AG10803 (cell line): ENCODE measurements at regions not wholly inside any gene's neighbourhood (a gene's known extent, or its start where the extent isn't known, plus 50 kb on each side); places are given as distances from the start of the nearest gene placed in this dataset.

Experiments used
- DNase-seq: peaks from one replicate; pipeline ENCODE4 v3.0.0; 2010; ENCODE audit warnings: low read depth
- H3K4me3 ChIP-seq: 2 replicates; pipeline ENCODE4 v1.5.1; 2011; ENCODE audit warnings: mild to moderate bottlenecking, low read length, control low read depth
- TF ChIP-seq, protein P1 (sequence below): conservative IDR thresholded peaks from 2 replicates; pipeline ENCODE4 v1.5.1; 2011; ENCODE audit warnings: mild to moderate bottlenecking, low read length, control low read depth, inconsistent platforms

- TF ChIP-seq, protein P1, sequence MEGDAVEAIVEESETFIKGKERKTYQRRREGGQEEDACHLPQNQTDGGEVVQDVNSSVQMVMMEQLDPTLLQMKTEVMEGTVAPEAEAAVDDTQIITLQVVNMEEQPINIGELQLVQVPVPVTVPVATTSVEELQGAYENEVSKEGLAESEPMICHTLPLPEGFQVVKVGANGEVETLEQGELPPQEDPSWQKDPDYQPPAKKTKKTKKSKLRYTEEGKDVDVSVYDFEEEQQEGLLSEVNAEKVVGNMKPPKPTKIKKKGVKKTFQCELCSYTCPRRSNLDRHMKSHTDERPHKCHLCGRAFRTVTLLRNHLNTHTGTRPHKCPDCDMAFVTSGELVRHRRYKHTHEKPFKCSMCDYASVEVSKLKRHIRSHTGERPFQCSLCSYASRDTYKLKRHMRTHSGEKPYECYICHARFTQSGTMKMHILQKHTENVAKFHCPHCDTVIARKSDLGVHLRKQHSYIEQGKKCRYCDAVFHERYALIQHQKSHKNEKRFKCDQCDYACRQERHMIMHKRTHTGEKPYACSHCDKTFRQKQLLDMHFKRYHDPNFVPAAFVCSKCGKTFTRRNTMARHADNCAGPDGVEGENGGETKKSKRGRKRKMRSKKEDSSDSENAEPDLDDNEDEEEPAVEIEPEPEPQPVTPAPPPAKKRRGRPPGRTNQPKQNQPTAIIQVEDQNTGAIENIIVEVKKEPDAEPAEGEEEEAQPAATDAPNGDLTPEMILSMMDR = no peak
- DNase-seq = no peak
- H3K4me3 ChIP-seq = no peak overlapping the region
Measured at GRCh38 chr14:61847861-61848260, 85.6 kb downstream of the SNAPC1 start.

DNA sequence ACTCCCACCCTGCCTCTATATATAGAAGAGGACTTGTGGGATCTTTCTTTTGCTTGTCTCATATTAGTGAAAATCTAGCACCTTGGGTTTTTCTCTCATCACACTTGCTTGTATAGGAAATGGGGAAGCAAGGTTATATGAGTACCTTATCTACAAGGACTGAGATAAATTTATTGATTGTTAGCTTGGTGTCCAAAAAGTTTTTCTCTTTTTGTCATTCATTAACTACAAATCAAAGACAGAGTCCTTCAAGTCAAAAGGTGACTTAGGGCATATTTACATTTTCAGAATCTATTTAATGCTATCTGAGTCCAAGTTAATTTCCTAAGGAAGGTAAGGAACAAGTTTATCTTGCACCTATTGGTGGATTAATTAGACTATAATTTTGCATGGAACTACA lies 92.7 kb downstream of the SNAPC1 start:
- H3K4me3 ChIP-seq = no peak overlapping the region
- TF ChIP-seq, protein P1 = no peak

DNA sequence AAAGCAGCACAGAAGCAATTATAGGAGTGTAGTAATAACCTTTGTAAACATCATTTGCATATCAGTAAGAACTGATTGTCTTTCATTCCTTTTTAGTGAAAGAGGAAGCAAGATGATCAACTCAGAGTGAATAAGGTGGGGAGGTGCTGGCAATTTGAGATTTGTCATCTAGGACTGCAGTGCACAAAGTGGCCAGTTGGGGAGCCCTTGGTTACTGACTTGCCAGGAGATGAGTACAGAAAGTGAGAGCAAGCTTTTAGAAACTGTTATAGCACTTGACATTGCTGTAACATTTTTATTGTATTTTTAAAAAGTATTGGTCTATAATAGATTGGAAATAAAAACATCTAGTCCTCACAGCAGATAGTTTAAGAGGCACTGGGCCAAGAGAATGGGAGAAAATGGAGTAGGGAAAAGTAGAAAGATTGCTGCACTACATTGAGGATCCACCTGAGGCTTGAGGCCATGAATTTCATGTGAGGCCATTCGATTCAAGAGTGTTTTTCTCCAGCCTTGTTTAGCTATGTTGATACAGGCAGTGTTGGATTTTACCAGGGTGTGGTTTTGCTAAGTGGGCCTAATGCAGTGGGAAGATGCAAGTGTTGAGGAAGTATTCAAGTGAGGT lies 98.2 kb downstream of the SNAPC1 start:
- peak; percentile 42 for DNase-seq
- no peak overlapping the region for H3K4me3 ChIP-seq
- TF ChIP-seq, protein P1 = peak; percentile 87

More for the DNA sequence above, 92.7 kb downstream of the SNAPC1 start:
- DNase-seq = no peak

DNA sequence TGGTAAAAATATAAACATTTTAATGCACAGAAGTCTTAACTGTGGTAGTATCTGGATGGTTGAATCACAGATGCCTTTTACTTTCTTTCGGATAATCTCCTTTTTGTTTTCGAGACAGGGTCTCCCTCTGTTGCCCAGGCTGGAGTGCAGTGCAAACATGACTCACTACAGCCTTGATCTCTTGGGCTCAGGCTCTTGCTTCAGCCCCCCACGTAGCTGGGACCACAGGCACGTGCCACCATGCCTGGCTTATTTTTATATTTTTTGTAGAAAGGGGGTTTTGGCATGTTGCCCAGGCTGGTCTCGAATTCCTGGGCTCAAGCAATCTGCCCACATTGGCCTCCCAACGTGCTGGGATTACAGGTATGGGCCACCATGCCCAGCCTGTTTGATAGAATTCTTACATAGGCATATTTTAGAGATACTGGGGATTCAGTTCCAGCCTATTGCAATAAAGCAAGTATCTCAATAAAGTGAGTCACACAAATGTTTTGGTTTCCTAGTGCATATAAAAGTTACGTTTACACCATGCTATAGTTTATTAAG lies 99.2 kb downstream of the SNAPC1 start:
- no peak for DNase-seq
- no peak overlapping the region for H3K4me3 ChIP-seq
- TF ChIP-seq, protein P1 = no peak

- TF ChIP-seq, protein P1 = no peak
- no peak overlapping the region for H3K4me3 ChIP-seq
- no peak for DNase-seq
Measured at GRCh38 chr14:61864329-61864898, 102.2 kb downstream of the SNAPC1 start.

DNA sequence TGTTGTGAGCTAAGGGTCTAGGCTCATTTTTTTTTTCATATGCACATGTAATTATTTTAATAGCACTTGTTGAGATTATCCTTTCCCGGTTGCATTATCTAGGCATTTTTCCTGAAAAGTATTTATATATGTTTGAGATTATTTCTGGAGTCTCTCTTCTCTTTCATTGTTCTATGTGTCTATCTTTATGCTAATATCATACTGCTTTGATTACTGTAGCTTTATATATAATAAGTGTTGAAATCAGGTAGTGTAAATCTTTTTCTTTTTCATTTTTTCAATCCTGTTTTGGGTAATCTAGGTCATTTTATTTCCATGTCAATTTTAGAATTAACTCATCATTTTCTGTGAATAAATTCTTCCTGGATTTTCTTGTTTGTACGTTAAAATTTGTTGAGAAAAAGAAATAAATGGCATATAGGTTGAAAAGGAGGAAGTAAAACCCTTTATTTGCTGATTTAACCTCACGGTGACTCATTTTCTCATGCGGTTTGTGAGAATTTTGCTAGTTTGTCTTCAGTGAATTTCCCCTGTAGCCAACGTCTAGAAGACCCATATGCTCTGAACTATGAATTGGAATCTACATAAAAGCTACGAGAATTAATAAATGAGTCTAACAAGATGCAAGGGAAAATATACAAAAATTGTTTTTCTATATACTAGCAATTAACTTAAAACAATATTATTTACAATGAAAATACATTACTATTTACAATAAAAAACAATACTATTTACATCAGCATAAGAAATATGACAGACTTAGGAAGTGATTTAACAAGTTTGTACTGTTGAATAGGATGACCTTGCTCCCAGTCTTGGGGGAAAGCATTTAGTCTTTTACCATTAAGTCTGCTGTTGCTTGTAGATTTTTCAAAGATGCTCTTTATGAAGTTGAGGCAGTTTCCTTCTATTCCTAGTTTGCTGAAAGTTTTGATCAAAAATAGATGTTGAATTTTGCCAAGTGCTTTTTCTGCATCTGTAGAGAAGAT lies 105.0 kb downstream of the SNAPC1 start:
- DNase-seq = no peak
- TF ChIP-seq, protein P1 = no peak
- H3K4me3 ChIP-seq = no peak overlapping the region
